HL-60 (cell line): ENCODE measurements at regions not wholly inside any gene's neighbourhood (a gene's known extent, or its start where the extent isn't known, plus 50 kb on each side); places are given as distances from the start of the nearest gene placed in this dataset.

Source experiments
- CTCF ChIP-seq: IDR thresholded peaks from one replicate; pipeline ENCODE4 v1.5.1; 2011; ENCODE audit warnings: low read length, control low read depth, inconsistent platforms; ENCODE audit not compliant: insufficient read depth
- POLR2AphosphoS5 ChIP-seq: IDR thresholded peaks from 2 replicates; pipeline ENCODE4 v1.6.1; 2012; ENCODE audit warnings: low read depth
- REST ChIP-seq: IDR thresholded peaks from 2 replicates; pipeline ENCODE4 v1.6.1; 2012; ENCODE audit warnings: low read depth; ENCODE audit not compliant: insufficient replicate concordance
- SPI1 ChIP-seq: IDR thresholded peaks from 2 replicates; pipeline ENCODE4 v1.6.1; 2012; ENCODE audit warnings: low read depth, mild to moderate bottlenecking, borderline replicate concordance

DNA sequence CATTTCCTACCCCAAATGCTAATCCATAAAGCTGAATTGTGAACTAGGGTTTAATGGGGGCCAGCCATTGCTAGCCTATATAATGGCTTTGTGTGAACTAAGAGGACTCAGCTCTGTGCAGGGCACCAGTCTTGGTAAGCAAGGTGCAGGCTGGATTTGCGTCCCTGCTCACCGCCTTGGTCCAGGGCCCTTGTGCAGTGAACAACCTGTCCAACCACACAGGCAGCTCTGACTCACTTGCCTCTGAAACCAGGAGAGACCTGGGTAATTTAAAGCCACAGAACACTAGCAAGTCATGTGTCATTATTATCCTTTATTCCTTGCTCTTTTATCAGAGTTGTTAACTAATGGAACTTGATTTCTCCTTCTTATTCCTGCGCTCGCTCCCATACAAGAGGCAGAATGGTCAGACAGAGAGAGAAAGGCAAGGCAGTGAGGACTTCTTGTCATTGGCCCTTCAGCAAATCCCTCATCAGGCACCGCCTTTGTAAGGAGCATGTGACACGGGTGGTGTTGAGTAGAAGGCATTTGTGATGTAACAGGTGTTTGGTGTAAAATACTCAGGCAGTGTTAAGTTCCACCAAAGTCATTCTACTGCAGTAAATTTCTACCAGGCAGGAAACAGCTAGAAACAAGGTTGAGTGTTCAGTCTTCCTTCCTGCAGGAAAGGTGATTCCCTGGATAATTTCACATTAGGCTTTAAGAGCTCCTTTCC is 67.3 kb upstream of the OLIG2 start:
- TF ChIP-seq CTCF = no peak
- no peak for TF ChIP-seq POLR2AphosphoS5
- no peak for TF ChIP-seq SPI1
- no peak for TF ChIP-seq REST
